IPS DF 19.7 (cell line): ENCODE measurements at regions not wholly inside any gene's neighbourhood (a gene's known extent, or its start where the extent isn't known, plus 50 kb on each side); places are given as distances from the start of the nearest gene placed in this dataset.

Experiments used
- DNase-seq: peaks from one replicate; pipeline ENCODE4 v3.0.0-alpha.2; 2013; ENCODE audit warnings: low read depth, low spot score

GRCh38 chr6:15077961-15078360 lies 167.9 kb upstream of the JARID2 start:
- DNase-seq: peak; percentile 86

GRCh38 chr6:15079288-15079817 lies 166.5 kb upstream of the JARID2 start:
- DNase-seq: no peak

DNA sequence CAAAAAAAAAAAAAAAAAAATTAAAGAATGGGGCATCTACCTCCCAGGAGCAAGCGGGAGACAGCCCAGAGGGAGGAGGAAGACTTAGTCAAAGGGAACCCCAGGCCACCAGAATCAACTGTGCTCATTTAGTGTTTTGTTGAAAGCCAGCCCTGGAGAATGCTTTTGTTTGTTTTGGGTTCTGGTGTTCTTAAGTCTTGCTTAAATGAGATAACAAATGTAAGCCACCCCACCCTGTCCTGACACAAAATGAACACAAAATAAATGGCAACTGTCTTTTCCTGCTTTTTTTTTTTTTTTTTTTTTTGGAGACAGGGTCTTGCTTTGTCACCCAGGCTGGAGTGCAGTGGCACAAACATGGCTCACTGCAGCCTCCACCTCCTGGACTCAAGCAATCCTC lies 165.0 kb upstream of the JARID2 start:
- DNase-seq: no peak

DNA sequence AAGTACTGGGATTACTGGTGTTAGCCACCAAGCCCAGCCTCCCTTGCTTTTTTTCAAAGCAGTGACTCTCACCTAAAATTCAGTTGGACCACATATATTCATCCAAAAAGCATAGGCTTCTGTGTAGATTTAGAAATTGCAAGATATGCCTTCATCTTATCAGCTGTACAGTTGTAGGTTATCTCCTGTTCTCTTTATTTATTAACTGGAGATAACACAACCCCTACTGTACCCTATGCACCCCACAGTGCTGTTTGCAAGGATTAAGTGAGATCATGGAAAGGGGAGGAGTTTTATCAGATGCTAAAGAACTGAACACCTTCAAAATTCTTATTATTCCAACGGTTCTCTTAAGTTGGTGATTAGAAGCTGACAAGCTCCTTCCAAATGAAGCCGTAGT lies 164.4 kb upstream of the JARID2 start:
- DNase-seq: no peak

DNA sequence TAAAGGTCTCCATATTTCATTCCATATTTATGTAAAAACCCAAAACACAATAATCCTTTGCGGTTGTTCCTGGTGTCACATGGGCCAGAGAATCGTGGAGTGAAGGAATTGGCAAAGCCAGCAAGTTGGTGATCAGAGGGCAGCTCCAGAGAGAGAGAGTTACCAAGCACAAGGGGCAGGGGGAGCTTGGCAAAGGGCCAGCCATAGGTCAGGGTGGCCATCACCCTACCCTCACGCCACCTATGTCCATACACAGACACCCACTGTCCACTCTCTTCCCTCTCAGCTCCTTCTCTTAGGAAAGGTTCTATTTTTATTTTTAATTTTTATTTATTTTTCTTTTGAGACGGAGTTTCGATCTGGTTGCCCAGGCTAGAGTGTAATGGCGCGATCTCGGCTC lies 163.2 kb upstream of the JARID2 start:
- no peak for DNase-seq

GRCh38 chr6:15086348-15087158 lies 159.3 kb upstream of the JARID2 start:
- no peak for DNase-seq

DNA sequence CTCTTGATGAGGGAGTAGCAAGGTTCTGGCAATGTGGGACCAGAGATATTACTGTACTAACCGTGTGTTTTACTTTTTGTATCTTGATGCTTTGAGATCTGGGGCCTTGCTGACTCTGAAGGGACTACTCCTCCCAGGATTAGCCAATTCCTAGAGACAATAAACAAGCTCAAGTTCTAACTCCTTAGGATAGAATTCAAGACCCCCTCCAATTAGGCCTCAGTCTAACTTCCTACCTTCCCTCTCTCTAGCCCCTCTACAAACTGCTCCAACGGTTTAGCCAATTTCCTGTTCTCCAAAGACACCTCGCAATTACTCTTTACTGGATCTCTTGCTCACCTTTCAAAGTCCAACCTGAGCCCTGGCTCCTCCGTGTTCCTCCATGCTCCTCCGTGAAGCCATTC lies 158.7 kb upstream of the JARID2 start:
- no peak for DNase-seq

GRCh38 chr6:15088904-15089568 lies 156.8 kb upstream of the JARID2 start:
- DNase-seq: no peak

DNA sequence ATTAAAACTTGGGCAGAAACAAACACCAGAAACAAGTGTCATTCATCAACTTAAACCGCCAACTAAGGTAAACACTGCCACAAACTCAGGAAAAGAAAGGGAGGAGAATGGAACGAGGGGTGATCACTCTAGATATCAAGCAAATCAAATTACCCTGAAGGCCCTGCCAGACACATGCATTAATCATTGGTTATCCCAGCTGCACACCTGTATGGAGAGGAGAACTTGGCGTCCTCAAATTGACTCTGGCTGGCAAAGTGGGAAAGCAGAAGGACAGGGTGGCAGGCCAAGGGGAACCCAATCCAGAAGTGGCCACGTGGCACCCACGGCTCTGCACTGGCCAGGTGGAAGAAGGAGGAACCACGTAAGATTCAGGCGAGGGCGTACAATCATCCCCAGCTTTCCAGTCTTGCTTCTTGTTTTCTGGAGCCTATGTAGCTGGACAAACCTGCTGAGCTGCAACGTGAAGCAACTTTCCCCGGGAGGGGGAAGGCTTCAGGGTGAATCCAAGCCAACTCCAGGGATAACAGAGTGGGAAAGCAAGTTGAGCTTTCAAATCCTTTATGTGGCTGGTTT lies 156.2 kb upstream of the JARID2 start:
- DNase-seq: no peak

DNA sequence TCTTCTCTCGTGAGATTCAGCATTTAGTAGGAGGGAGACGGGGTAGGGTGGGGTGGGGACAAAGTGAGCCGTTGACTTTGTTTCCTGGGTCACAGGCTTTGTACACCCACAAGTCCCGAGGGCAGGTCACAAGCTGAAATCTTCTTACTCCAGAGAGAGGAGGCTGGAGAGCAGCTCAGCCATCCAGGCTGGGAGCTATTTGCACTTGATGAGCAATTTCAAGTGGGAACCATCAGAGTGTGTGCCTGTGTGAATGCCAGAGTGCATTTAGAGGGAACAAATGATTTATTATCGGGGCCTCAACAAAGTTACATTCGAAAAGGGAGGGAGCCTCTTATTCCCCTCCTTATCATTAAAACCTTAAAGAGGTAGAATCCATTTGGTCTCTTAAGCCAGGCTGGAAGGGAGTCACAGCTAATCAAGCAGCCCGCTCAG lies 155.7 kb upstream of the JARID2 start:
- no peak for DNase-seq

DNA sequence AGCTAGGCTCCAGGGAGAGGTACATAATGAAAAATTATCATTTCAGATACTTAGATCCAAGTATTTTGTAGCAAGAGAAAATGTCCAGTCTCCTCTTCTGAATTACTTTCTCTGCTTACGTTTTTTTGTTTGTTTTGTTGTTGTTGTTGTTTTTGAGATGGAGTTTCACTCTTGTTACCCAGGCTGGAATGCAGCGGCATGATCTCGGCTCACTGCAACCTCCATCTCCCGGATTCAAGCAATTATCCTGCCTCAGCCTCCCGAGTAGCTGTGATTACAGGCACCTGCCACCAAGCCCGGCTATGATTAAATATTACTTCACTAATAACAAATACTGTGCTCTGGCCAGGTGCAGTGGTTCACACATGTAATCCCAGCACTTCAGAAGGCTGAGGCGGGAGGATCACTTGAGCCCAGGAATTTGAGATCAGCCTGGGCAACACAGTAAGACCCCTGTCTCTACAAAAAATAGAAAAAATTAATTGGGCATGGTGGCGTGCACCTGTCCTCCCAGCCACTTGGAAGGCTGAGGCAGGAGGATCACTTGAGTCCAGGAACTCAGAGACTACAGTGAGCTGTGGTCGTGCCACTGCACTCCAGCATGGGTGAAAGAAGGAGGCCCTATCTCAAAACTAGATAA lies 155.0 kb upstream of the JARID2 start:
- DNase-seq: no peak

- no peak for DNase-seq
Observed at GRCh38 chr6:15096894-15097837, 148.7 kb upstream of the JARID2 start.

- DNase-seq: no peak
Observed at GRCh38 chr6:15101130-15101529, 144.7 kb upstream of the JARID2 start.

DNA sequence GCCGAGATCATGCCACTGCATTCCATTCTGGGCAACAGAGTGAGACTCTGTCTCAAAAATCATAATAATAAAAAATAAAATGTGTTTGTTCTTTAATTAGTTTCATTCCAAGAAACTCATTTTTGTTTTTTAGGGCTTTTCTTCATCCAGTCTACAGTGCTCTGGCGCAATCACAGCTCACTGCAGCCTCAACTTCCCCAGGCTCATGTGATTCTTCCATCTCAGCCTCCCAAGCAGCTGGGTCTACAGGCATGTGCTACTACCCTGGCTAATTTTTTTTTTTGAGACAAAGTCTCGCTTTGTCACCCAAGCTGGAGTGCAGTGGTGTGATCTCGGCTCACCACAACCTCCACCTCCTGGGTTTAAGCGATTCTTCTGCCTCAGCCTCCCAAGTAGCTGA lies 143.6 kb upstream of the JARID2 start:
- DNase-seq: no peak

- no peak for DNase-seq
Observed at GRCh38 chr6:15106958-15107643, 138.8 kb upstream of the JARID2 start.

DNA sequence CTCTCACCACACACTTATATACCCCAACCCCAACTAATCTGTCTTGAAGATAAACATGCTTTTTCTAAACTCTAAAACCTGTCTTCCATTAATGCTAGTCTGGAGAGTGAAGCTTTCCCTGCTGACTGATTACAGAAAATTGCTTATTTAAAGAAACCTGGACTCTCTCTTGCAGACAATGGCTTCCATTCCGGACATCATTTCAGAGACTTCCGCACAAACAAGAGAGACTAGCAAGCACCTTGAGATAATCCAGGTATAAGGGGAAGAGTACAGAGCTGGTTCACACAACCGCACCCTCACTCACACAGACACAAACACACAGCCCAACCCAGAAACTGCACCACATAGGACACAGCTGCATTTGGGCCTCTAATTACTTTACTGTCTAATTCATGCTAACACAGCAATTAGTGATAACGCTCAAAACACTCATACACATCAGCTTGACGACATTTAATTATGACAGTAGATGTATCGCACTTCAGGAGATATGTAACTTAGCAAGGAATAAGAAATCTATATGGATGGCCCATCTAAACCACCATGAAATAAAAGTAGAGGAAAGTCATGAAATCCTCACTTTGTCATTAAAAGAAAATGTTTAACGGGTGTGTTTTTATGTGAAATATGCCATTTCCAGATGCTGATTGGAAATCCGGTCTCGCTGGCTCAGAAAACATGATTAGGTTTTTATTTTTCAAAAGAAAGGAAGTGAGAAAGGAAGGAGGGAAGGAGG lies 138.1 kb upstream of the JARID2 start:
- no peak for DNase-seq

DNA sequence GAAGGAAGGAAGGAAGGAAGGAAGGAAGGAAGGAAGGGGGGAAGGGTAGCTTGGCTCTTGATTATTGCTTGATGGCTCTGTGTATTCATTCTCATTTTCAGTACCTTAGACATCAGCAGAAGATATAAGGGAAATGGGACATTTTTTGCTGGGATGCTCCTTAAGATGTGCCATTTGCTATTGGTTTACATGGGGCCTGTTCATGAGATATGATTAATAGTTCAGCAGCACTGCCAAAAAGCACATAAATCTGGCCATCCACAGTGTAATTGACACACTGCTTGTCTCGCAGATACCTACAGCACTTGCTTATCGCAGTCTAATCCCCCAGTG lies 137.5 kb upstream of the JARID2 start:
- DNase-seq: no peak

- DNase-seq: no peak
Observed at GRCh38 chr6:15109338-15110090, 136.4 kb upstream of the JARID2 start.

DNA sequence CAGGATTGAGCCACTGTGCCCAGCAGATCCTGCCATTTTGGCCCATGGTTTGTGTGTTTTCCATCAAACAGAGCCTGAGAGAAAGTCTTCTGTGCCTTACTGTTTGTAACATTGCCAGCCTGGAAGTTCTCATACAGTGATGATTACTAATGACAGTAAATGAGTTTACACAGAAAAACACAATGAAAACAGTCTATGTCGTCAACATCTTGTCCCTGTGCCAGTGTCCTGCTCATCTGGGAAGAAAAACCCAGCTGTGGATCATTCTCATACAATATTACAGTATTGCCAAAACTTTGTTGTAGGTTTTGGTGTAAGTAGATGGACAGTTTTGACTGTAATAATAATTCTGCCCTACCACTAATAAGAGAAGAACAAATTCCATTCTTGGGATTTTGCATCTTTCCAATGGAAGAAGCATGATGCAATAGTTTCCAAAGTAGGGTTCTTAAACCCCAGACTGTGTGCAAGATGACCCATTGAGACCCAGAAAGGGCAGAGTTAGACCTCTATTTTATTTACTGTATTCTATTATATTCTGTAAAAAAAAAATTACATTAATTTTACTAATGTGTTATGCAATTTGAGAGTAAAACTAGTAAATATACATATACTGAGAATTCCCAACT lies 135.0 kb upstream of the JARID2 start:
- DNase-seq: no peak
